Mucosa of descending colon (tissue), 3 donors: ENCODE measurements at regions not wholly inside any gene's neighbourhood (a gene's known extent, or its start where the extent isn't known, plus 50 kb on each side); places are given as distances from the start of the nearest gene placed in this dataset.

Source experiments
- ATAC-seq: fragments of 200-7000 bp; cut with Tn5 transposase; one replicate; pipeline ENCODE4 v1.9.1; 2020; ENCODE audit warnings: mild to moderate bottlenecking, moderate library complexity
- DNase-seq, 3 donors: peaks; one replicate each; pipeline ENCODE4 v3.0.0-alpha.2; 2020
- H3K36me3 ChIP-seq: fragments of 200-600 bp; one replicate; pipeline ENCODE4 v1.8.0; 2021; ENCODE audit warnings: low read depth, mild to moderate bottlenecking
- H3K4me1 ChIP-seq: fragments of 200-600 bp; one replicate; pipeline ENCODE4 v1.8.0; 2021; ENCODE audit warnings: low read depth, mild to moderate bottlenecking
- H3K4me3 ChIP-seq: fragments of 200-600 bp; one replicate; pipeline ENCODE4 v1.8.0; 2021; ENCODE audit warnings: mild to moderate bottlenecking
- H3K9me3 ChIP-seq: fragments of 200-600 bp; one replicate; pipeline ENCODE4 v1.8.0; 2021; ENCODE audit warnings: mild to moderate bottlenecking
- intact Hi-C, 2 donors: fragments of 100-400 bp; cut with DNase I in 1 of 2; cut with micrococcal nuclease in 1 of 2; formaldehyde crosslinking; loops; one replicate each; pipeline versions ENCODE4 v1.11.0 to v1.11.1; 2022; cut with DNase I, micrococcal nuclease
- TF ChIP-seq, protein P1 (sequence below): fragments of 200-600 bp; IDR thresholded peaks from one replicate; pipeline ENCODE4 v1.8.0; 2022; ENCODE audit warnings: antibody characterized with exemption, mild to moderate bottlenecking
- donor health status: DM: no; HTN: no; CAD: no; lungs with moderate emphysema.
- donor health status: DM: no; HTN: no; CAD: no.
- donor health status: DM: no; HTN: yes; CAD: no.

DNA sequence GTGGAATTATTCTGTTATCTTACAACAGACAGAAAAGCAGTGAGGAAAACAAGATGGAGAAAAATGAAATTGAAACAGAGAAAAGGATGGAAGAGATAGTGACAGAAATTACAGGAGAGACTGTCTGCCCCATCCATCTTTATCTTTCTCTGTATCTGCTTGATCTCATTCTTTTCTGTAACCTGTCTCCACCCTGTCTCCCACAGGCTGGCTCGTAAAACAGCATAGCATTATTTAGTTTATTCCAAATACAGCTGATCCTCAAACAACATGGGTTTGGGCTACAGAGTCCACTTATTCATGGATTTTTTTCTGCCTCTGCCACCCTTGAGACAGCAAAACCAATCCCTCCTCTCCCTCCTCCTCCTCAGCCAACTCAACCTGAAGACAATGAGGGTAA lies 482.3 kb upstream of the JARID2 start:
- no peaks in the 10 kb centered on the region for H3K9me3 ChIP-seq
- DNase-seq = no peak
- peaks cover 13% of the 10 kb centered on the region for H3K4me1 ChIP-seq
- no peak overlapping the region for H3K4me3 ChIP-seq
- no peaks in the 10 kb centered on the region for H3K36me3 ChIP-seq
- no peak for ATAC-seq
- TF ChIP-seq, protein P1, sequence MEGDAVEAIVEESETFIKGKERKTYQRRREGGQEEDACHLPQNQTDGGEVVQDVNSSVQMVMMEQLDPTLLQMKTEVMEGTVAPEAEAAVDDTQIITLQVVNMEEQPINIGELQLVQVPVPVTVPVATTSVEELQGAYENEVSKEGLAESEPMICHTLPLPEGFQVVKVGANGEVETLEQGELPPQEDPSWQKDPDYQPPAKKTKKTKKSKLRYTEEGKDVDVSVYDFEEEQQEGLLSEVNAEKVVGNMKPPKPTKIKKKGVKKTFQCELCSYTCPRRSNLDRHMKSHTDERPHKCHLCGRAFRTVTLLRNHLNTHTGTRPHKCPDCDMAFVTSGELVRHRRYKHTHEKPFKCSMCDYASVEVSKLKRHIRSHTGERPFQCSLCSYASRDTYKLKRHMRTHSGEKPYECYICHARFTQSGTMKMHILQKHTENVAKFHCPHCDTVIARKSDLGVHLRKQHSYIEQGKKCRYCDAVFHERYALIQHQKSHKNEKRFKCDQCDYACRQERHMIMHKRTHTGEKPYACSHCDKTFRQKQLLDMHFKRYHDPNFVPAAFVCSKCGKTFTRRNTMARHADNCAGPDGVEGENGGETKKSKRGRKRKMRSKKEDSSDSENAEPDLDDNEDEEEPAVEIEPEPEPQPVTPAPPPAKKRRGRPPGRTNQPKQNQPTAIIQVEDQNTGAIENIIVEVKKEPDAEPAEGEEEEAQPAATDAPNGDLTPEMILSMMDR = no peak
- intact Hi-C loops = no loop called here

DNA sequence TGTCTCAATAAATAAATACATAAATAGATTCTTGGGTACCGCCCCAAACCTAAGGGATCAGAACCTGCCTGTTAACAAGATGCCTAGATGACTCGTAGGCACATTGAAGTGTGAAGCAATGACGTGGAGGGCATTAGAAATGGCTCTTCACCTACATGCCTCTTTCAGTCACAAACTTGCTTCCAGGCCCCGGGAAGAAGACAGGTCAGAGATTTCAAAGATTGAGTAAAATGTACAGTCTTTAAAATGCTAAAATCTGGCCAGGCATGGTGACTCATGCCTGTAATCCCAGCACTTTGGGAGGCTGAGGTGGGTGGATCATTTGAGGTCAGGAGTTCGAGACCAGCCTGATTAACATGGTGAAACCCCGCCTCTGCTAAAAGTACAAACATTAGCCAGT lies 480.8 kb upstream of the JARID2 start:
- Histone ChIP-seq H3K4me3 (no peak overlapping the region), H3K9me3 (no peaks in the 10 kb centered on the region), H3K36me3 (no peaks in the 10 kb centered on the region), H3K4me1 (peaks cover 9% of the 10 kb centered on the region)
- no peak for ATAC-seq
- intact Hi-C loops = no loop called here
- TF ChIP-seq, protein P1 = no peak
- DNase-seq = no peak

DNA sequence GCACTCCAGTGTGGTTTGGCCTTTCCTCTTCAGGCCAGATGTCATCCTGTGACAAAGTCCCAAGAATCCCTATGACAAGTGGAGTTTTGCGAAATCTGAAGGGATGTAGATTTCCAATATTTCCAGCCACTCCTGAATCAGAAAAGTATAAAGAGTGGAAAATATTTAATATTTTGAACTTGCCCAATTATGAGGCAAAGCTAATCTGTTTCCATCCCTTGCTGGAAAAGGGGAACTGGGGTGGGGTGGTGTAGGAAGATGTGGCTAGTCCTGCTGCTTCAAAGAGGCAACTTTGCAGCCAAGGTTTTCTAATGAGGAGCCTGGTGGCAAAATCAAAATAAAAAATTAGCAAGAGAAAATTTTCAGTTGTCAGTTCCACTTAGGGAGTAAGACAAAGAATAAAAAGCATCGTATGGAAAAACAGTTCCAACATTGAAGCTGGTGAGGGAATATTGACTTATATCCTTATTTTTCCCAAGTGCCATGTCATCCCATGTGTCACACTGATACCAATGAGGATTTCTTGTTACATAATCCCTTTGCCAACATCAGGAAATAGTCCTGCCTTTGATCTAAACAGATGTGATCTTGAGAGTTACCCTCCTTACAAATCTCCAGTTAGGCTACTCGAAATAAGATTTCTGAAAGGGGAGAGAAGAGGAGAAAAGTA lies 480.0 kb upstream of the JARID2 start:
- TF ChIP-seq, protein P1 = no peak
- Histone ChIP-seq H3K4me3 (no peak overlapping the region), H3K9me3 (no peaks in the 10 kb centered on the region), H3K36me3 (no peaks in the 10 kb centered on the region), H3K4me1 (peaks cover 8% of the 10 kb centered on the region)
- ATAC-seq (no peak), DNase-seq (no peak)
- intact Hi-C loops = no loop called here

DNA sequence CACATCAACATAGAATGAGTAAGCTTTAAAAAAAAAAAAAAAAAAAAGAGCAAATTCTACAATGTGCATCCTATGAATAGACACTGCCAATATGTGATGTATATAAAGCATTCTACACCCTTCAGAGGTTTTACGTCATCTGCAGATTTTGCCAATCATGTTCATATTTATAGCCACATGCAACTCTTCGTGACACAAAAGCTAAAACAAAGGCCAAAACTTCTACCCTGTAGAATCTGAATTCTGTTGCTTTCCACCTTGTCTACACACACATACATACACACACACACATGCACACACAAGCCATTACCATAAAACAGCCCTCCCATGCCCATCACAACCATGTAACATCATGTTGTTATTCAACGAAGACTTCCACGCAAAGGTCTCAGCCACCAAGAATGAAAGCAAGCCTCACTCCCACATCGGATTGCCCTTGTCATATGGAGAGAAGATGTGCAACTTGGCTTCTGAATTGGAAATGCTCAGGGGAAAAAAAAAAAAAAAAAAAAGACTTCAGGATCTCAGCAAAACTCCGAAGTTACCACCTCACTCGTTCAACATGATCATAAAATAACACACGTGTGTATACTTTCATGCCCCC lies 479.4 kb upstream of the JARID2 start:
- intact Hi-C loops = no loop called here
- no peak for ATAC-seq
- peaks cover 7% of the 10 kb centered on the region for H3K4me1 ChIP-seq
- no peak for DNase-seq
- TF ChIP-seq, protein P1 = no peak
- H3K9me3 ChIP-seq = no peaks in the 10 kb centered on the region
- H3K4me3 ChIP-seq = no peak overlapping the region
- H3K36me3 ChIP-seq = no peaks in the 10 kb centered on the region

DNA sequence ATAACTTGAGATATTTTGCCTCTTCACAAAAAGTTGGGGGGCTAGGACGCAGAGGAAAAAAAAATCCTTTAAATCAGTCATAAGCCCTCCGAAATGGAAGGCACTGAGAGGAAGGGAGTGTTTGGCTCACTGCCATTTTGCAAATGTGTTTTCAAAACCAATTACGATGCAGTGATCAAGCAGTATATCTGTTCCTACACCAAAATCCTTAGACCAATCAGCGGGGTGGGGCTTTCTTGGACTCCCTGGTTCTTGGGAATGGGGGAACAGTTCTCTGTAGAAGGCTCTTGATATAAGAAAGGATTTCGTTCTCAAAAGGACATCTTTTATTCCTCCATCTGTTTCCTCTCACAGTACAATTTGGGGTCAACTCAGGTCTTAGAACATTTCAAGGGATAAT lies 478.6 kb upstream of the JARID2 start:
- no peaks in the 10 kb centered on the region for H3K36me3 ChIP-seq
- no peak for DNase-seq
- no peak for ATAC-seq
- TF ChIP-seq, protein P1 = no peak
- H3K9me3 ChIP-seq = no peaks in the 10 kb centered on the region
- no peak overlapping the region for H3K4me3 ChIP-seq
- peaks cover under 1% of the 10 kb centered on the region for H3K4me1 ChIP-seq
- intact Hi-C loops = no loop called here
